ENCODE measurements at regions not wholly inside any gene's neighbourhood (a gene's known extent, or its start where the extent isn't known, plus 50 kb on each side); places are given as distances from the start of the nearest gene placed in this dataset.

DNA sequence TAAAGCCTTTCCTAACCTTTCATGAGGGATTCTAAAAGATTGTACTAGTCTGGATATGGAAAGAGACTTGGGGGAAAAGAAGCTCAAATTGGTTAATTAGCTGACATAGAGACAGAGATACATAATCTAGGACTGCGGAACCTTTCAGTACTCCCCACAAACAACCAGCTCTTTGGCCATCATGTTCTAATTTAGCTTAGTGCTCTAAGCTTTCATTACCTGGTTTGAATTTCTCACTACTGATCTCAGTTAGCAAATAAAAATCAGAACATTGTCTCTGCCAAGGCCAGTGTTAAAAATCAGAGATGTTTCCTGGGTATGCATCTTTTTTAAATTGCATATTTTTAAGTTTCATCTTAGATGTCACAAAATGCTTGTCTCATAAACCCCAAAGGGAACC is 254.4 kb downstream of the GLUD2 start:
- TF ChIP-seq TAF1 (IDR thresholded peaks at IDR 0.05; ENCODE audit: low read depth) (no peak), TEAD4 (IDR thresholded peaks at IDR 0.05) (no peak), NFIC (IDR thresholded peaks at IDR 0.05) (no peak), CREB1 (IDR thresholded peaks at IDR 0.05; ENCODE audit: low read depth) (no peak), RAD21 (IDR thresholded peaks at IDR 0.05; ENCODE audit: low read depth) (no peak), FOXM1 (IDR thresholded peaks at IDR 0.05; ENCODE audit: borderline replicate concordance, low read depth) (no peak), EP300 (IDR thresholded peaks at IDR 0.05; ENCODE audit: borderline replicate concordance) (no peak), EGR1 (IDR thresholded peaks at IDR 0.05) (no peak)
- TF ChIP-seq, protein P1, sequence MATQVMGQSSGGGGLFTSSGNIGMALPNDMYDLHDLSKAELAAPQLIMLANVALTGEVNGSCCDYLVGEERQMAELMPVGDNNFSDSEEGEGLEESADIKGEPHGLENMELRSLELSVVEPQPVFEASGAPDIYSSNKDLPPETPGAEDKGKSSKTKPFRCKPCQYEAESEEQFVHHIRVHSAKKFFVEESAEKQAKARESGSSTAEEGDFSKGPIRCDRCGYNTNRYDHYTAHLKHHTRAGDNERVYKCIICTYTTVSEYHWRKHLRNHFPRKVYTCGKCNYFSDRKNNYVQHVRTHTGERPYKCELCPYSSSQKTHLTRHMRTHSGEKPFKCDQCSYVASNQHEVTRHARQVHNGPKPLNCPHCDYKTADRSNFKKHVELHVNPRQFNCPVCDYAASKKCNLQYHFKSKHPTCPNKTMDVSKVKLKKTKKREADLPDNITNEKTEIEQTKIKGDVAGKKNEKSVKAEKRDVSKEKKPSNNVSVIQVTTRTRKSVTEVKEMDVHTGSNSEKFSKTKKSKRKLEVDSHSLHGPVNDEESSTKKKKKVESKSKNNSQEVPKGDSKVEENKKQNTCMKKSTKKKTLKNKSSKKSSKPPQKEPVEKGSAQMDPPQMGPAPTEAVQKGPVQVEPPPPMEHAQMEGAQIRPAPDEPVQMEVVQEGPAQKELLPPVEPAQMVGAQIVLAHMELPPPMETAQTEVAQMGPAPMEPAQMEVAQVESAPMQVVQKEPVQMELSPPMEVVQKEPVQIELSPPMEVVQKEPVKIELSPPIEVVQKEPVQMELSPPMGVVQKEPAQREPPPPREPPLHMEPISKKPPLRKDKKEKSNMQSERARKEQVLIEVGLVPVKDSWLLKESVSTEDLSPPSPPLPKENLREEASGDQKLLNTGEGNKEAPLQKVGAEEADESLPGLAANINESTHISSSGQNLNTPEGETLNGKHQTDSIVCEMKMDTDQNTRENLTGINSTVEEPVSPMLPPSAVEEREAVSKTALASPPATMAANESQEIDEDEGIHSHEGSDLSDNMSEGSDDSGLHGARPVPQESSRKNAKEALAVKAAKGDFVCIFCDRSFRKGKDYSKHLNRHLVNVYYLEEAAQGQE (IDR thresholded peaks at IDR 0.05; ENCODE audit: low read depth), result no peak
- TF ChIP-seq, protein P2, sequence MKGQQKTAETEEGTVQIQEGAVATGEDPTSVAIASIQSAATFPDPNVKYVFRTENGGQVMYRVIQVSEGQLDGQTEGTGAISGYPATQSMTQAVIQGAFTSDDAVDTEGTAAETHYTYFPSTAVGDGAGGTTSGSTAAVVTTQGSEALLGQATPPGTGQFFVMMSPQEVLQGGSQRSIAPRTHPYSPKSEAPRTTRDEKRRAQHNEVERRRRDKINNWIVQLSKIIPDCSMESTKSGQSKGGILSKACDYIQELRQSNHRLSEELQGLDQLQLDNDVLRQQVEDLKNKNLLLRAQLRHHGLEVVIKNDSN (IDR thresholded peaks at IDR 0.05), result no peak
- TF ChIP-seq, protein P3, sequence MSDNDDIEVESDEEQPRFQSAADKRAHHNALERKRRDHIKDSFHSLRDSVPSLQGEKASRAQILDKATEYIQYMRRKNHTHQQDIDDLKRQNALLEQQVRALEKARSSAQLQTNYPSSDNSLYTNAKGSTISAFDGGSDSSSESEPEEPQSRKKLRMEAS (IDR thresholded peaks at IDR 0.05), result no peak

DNA sequence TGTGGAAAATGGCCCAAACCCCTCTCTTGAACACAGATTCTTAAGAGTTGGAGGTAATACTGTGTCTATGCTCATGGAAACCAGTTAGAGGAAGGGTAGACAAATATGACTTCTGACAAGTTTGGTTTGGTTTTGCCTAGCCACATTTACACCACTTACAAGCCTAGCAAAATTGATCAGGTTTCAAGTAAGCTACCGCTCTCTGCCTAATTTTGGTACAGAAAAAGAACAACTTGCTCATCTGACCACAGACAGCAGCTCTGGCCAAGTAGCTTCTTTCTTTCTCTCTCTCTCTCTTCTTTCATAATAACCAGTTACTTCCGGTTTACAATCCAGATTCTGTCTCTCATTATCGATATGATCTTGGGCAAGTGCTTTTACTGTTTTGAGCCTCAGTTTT is 260.0 kb downstream of the GLUD2 start:
- TF ChIP-seq TAF1 (IDR thresholded peaks at IDR 0.05; ENCODE audit: low read depth) (no peak), ZBTB7A (IDR thresholded peaks at IDR 0.05; ENCODE audit: low read depth) (no peak), YY1 (IDR thresholded peaks at IDR 0.05; ENCODE audit: low read depth) (no peak), CEBPB (IDR thresholded peaks at IDR 0.05) (no peak), TCF12 (IDR thresholded peaks at IDR 0.05; ENCODE audit: low read depth) (no peak), EGR1 (IDR thresholded peaks at IDR 0.05) (no peak), EP300 (IDR thresholded peaks at IDR 0.05; ENCODE audit: borderline replicate concordance) (no peak), FOXM1 (IDR thresholded peaks at IDR 0.05; ENCODE audit: borderline replicate concordance, low read depth) (no peak), NFIC (IDR thresholded peaks at IDR 0.05) (no peak), CREB1 (IDR thresholded peaks at IDR 0.05; ENCODE audit: low read depth) (no peak), TEAD4 (IDR thresholded peaks at IDR 0.05) (no peak), RAD21 (IDR thresholded peaks at IDR 0.05; ENCODE audit: low read depth) (no peak)
- TF ChIP-seq, protein P2 (IDR thresholded peaks at IDR 0.05), result no peak
- TF ChIP-seq, protein P1 (IDR thresholded peaks at IDR 0.05; ENCODE audit: low read depth), result no peak
- TF ChIP-seq, protein P3 (IDR thresholded peaks at IDR 0.05), result no peak

DNA sequence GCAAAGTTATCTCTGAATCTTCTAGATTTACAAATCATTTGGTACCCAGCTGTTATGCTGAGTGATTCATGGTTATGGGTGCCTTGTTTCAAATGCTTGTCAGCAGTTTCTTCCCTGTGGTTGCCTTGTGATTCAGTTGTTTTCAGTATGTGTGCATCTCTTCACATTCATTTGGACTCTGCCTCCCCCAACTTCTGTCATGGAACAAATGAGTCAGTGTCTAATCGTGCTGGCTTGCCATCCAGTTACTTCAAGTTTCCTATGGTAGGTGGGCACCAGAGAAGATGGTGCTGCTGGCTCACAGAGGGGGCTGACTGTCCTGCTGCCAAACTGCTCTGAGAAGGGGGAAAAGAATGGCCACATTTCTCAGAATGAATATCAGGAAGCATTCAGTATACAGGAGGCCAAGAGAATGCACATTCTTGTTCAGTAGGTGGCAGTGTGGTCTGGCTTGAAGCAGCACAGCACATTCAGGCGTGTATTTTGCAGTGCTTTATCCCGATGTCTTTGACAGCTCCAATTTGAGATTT is 260.9 kb downstream of the GLUD2 start:
- TF ChIP-seq CREB1 (IDR thresholded peaks at IDR 0.05; ENCODE audit: low read depth) (no peak), RAD21 (IDR thresholded peaks at IDR 0.05; ENCODE audit: low read depth) (peak; percentile 54), ZBTB7A (IDR thresholded peaks at IDR 0.05; ENCODE audit: low read depth) (no peak)

DNA sequence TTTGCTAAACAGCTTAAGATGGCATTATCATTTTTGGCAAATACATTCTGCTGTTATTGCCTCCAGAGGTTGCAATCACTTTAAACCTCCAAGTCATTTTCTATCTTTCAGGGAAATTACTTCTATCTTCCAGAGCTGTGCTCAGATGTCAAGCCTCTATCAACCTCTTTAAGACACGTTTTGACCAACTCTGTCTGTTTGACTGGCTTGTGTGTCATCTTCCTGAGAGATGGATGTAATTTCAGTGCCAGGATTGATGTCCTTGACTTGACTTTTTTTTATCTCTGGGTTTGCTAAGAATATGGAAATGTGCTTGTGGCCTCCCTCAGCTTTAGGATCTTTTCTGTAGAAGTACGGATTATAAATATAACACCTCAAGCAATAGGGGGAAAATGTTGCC is 263.4 kb downstream of the GLUD2 start:
- TF ChIP-seq RAD21 (IDR thresholded peaks at IDR 0.05; ENCODE audit: low read depth), result no peak
- no peak for TF ChIP-seq FOXM1 (IDR thresholded peaks at IDR 0.05; ENCODE audit: borderline replicate concordance, low read depth)
- TF ChIP-seq CEBPB (IDR thresholded peaks at IDR 0.05), result no peak
- TF ChIP-seq ZBTB7A (IDR thresholded peaks at IDR 0.05; ENCODE audit: low read depth), result no peak
- TF ChIP-seq, protein P2 (IDR thresholded peaks at IDR 0.05), result no peak
- TF ChIP-seq, protein P1 (IDR thresholded peaks at IDR 0.05; ENCODE audit: low read depth), result no peak
- TF ChIP-seq EP300 (IDR thresholded peaks at IDR 0.05; ENCODE audit: borderline replicate concordance), result no peak
- no peak for TF ChIP-seq NFIC (IDR thresholded peaks at IDR 0.05)
- TF ChIP-seq TCF12 (IDR thresholded peaks at IDR 0.05; ENCODE audit: low read depth), result no peak
- no peak for TF ChIP-seq CREB1 (IDR thresholded peaks at IDR 0.05; ENCODE audit: low read depth)
- TF ChIP-seq TEAD4 (IDR thresholded peaks at IDR 0.05), result no peak
- no peak for TF ChIP-seq EGR1 (IDR thresholded peaks at IDR 0.05)
- no peak for TF ChIP-seq YY1 (IDR thresholded peaks at IDR 0.05; ENCODE audit: low read depth)
- TF ChIP-seq, protein P3 (IDR thresholded peaks at IDR 0.05), result no peak
- no peak for TF ChIP-seq TAF1 (IDR thresholded peaks at IDR 0.05; ENCODE audit: low read depth)
